ENCODE measurements at regions not wholly inside any gene's neighbourhood (a gene's known extent, or its start where the extent isn't known, plus 50 kb on each side); places are given as distances from the start of the nearest gene placed in this dataset.

- Histone ChIP-seq H3K9ac (replicated peaks; ENCODE audit: extremely low read depth, insufficient read depth, low read length) (no peak overlapping the region), H3K9me3 (replicated peaks; ENCODE audit: control insufficient read depth, insufficient read depth, low read length) (no peaks in the 10 kb centered on the region), H3K79me2 (ENCODE audit: control insufficient read depth, insufficient read depth, low read length) (no peaks in the 10 kb centered on the region), H4K20me1 (replicated peaks; ENCODE audit: control insufficient read depth, extremely low read depth, insufficient read depth, low read length) (no peaks in the 10 kb centered on the region), H3K4me1 (ENCODE audit: control insufficient read depth, extremely low read depth, insufficient read depth, low read length) (no peaks in the 10 kb centered on the region), H3K27me3 (ENCODE audit: control insufficient read depth in 2 of 2, insufficient read depth in 2 of 2, low read length in 2 of 2) (no peaks in the 10 kb centered on the region), H3K27ac (ENCODE audit: insufficient read depth, low read depth, low read length) (no peak overlapping the region), H3K36me3 (ENCODE audit: control insufficient read depth in 2 of 2, extremely low read depth in 1 of 2, insufficient read depth in 2 of 2, low read length in 2 of 2) (no peaks in the 10 kb centered on the region), H2AFZ (ENCODE audit: low read depth, low read length) (no peak overlapping the region), H3K4me2 (ENCODE audit: insufficient read depth, low read length) (no peak overlapping the region), H3K9me1 (replicated peaks; ENCODE audit: control insufficient read depth, extremely low read depth, insufficient read depth, low read length) (no peaks in the 10 kb centered on the region), H3K4me3 (replicated peaks in 1 of 3; ENCODE audit: insufficient read depth in 1 of 3, low read depth in 1 of 3, low read length in 3 of 3) (no peak overlapping the region)
- POLR2A ChIA-PET, result no interaction called here
- BruUV-seq (replicated peaks), result no TSS peak
- dilution Hi-C loops (cut with MboI; ENCODE audit: extremely low pct_ligation_motif_present, low sequenced_read_pairs) (no loop called here), intact Hi-C loops (cut with micrococcal nuclease) (no loop called here)
- no peak for TF ChIP-seq POLR2AphosphoS5 (IDR thresholded peaks at IDR 0.05; ENCODE audit: insufficient read depth, low read depth, low read length)
- no peak for TF ChIP-seq CTCF (IDR thresholded peaks at IDR 0.05; ENCODE audit: extremely low read depth in 1 of 2, insufficient read depth in 1 of 2, low read depth in 1 of 2, low read length in 2 of 2)
- TF ChIP-seq GATA2 (IDR thresholded peaks at IDR 0.05; ENCODE audit: insufficient read depth, insufficient read length, low read depth, low read length), result no peak
- TF ChIP-seq JUN (IDR thresholded peaks at IDR 0.05; ENCODE audit: borderline replicate concordance, insufficient read depth, insufficient read length, low read depth), result no peak
- no peak for TF ChIP-seq MYC (IDR thresholded peaks at IDR 0.05; ENCODE audit: low read depth, low read length)
- TF ChIP-seq EZH2 (IDR thresholded peaks at IDR 0.05; ENCODE audit: borderline replicate concordance, low read depth, low read length, severe bottlenecking), result no peak
- TF ChIP-seq POLR2A (IDR thresholded peaks at IDR 0.05; ENCODE audit: low read depth, low read length), result no peak
- no peak for TF ChIP-seq FOS (IDR thresholded peaks at IDR 0.05; ENCODE audit: borderline replicate concordance, insufficient read depth, low read length)
- TF ChIP-seq, protein P1, sequence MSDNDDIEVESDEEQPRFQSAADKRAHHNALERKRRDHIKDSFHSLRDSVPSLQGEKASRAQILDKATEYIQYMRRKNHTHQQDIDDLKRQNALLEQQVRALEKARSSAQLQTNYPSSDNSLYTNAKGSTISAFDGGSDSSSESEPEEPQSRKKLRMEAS (IDR thresholded peaks at IDR 0.05; ENCODE audit: insufficient read depth, insufficient read length), result no peak
- FAIRE-seq, result no peak
- CTCF ChIA-PET, result no interaction called here
- no peak for DNase-seq (ENCODE audit: low read depth, low spot score)
These were observed 186.5 kb downstream of the NR4A2 start for GRCh38 chr2:156145976-156146375.
